SK-N-SH treated with all-trans-retinoic acid at 6 μM for 48 hours (cell line): ENCODE measurements at regions not wholly inside any gene's neighbourhood (a gene's known extent, or its start where the extent isn't known, plus 50 kb on each side); places are given as distances from the start of the nearest gene placed in this dataset.

Source experiments
- ATAC-seq: fragments of 200-7000 bp; cut with Tn5 transposase; 3 replicates; pipeline ENCODE4 v1.9.1; 2020; ENCODE audit warnings: mild to moderate bottlenecking, moderate library complexity
- ARNTL ChIP-seq: fragments of 450-650 bp; formaldehyde crosslinking; IDR thresholded peaks from 2 replicates; pipeline ENCODE4 v1.5.0; 2020; ENCODE audit warnings: low read depth, mild to moderate bottlenecking, moderate library complexity, borderline replicate concordance
- BACH2 ChIP-seq: fragments of 250-450 bp; sonication (Bioruptor Pico); IDR thresholded peaks from 2 replicates; pipeline ENCODE4 v1.9.0; 2021; ENCODE audit warnings: mild to moderate bottlenecking, borderline replicate concordance
- CREB5 ChIP-seq: fragments of 250-450 bp; sonication (Bioruptor Pico); IDR thresholded peaks from 2 replicates; pipeline ENCODE4 v1.5.1; 2020; ENCODE audit warnings: low read depth, mild to moderate bottlenecking, moderate library complexity
- CSDC2 ChIP-seq: fragments of 250-450 bp; sonication (Bioruptor Pico); IDR thresholded peaks from 2 replicates; pipeline ENCODE4 v1.5.0; 2020; ENCODE audit warnings: mild to moderate bottlenecking, moderate library complexity
- CSRNP3 ChIP-seq: fragments of 250-450 bp; sonication (Bioruptor Pico); IDR thresholded peaks from 2 replicates; pipeline ENCODE4 v1.5.1; 2021; ENCODE audit warnings: mild to moderate bottlenecking, moderate library complexity
- ESRRG ChIP-seq: fragments of 250-450 bp; sonication (Bioruptor Pico); IDR thresholded peaks from 2 replicates; pipeline ENCODE4 v1.6.1; 2021; ENCODE audit warnings: mild to moderate bottlenecking
- GLIS3 ChIP-seq: fragments of 250-450 bp; sonication (Bioruptor Pico); IDR thresholded peaks from 2 replicates; pipeline ENCODE4 v1.5.0; 2020; ENCODE audit warnings: mild to moderate bottlenecking, moderate library complexity
- ISL1 ChIP-seq: fragments of 250-450 bp; sonication (Bioruptor Pico); IDR thresholded peaks from 2 replicates; pipeline ENCODE4 v2.1.2; 2022; ENCODE audit warnings: mild to moderate bottlenecking, moderate library complexity
- OSR1 ChIP-seq: fragments of 250-450 bp; sonication (Bioruptor Pico); IDR thresholded peaks from 2 replicates; pipeline ENCODE4 v1.8.0; 2022; ENCODE audit warnings: moderate library complexity, mild to moderate bottlenecking, inconsistent platforms
- PATZ1 ChIP-seq: fragments of 250-450 bp; sonication (Bioruptor Pico); IDR thresholded peaks from 2 replicates; pipeline ENCODE4 v1.8.0; 2020; ENCODE audit warnings: mild to moderate bottlenecking, moderate library complexity, borderline replicate concordance
- POU6F1 ChIP-seq: fragments of 250-450 bp; sonication (Bioruptor Pico); IDR thresholded peaks from 2 replicates; pipeline ENCODE4 v1.8.0; 2021; ENCODE audit warnings: low read depth, mild to moderate bottlenecking, moderate library complexity, borderline replicate concordance
- PPARA ChIP-seq: fragments of 250-450 bp; sonication (Bioruptor Pico); IDR thresholded peaks from 2 replicates; pipeline ENCODE4 v1.5.0; 2020; ENCODE audit warnings: mild to moderate bottlenecking, borderline replicate concordance
- RARB ChIP-seq: fragments of 250-450 bp; sonication (Bioruptor Pico); IDR thresholded peaks from 2 replicates; pipeline ENCODE4 v1.8.0; 2021; ENCODE audit warnings: mild to moderate bottlenecking, moderate library complexity
- SNAI2 ChIP-seq: fragments of 250-450 bp; sonication (Bioruptor Pico); IDR thresholded peaks from 2 replicates; pipeline ENCODE4 v1.5.0; 2020; ENCODE audit warnings: mild to moderate bottlenecking, moderate library complexity
- TCF4 ChIP-seq: fragments of 250-450 bp; sonication (Bioruptor Pico); IDR thresholded peaks from 2 replicates; pipeline ENCODE4 v1.8.0; 2021; ENCODE audit warnings: mild to moderate bottlenecking, moderate library complexity, borderline replicate concordance
- TOX ChIP-seq: fragments of 250-450 bp; sonication (Bioruptor Pico); IDR thresholded peaks from 2 replicates; pipeline ENCODE4 v1.8.0; 2021; ENCODE audit warnings: mild to moderate bottlenecking, moderate library complexity, borderline replicate concordance
- TSHZ2 ChIP-seq: fragments of 250-450 bp; sonication (Bioruptor Pico); IDR thresholded peaks from 2 replicates; pipeline ENCODE4 v1.5.0; 2020; ENCODE audit warnings: mild to moderate bottlenecking, moderate library complexity
- ZC3H10 ChIP-seq: fragments of 250-450 bp; sonication (Bioruptor Pico); IDR thresholded peaks from 2 replicates; pipeline ENCODE4 v1.5.1; 2021; ENCODE audit warnings: mild to moderate bottlenecking, moderate library complexity
- ZFP3 ChIP-seq: fragments of 250-450 bp; sonication (Bioruptor Pico); IDR thresholded peaks from 2 replicates; pipeline ENCODE4 v1.5.0; 2020; ENCODE audit warnings: mild to moderate bottlenecking, moderate library complexity
- ZFP30 ChIP-seq: fragments of 450-650 bp; formaldehyde crosslinking; IDR thresholded peaks from 2 replicates; pipeline ENCODE4 v1.5.0; 2022; ENCODE audit warnings: mild to moderate bottlenecking, moderate library complexity
- ZNF565 ChIP-seq: fragments of 450-650 bp; formaldehyde crosslinking; conservative IDR thresholded peaks from 2 replicates; pipeline ENCODE4 v1.5.0; 2020; ENCODE audit warnings: low read depth, mild to moderate bottlenecking, moderate library complexity
- ZNF70 ChIP-seq: fragments of 450-650 bp; formaldehyde crosslinking; IDR thresholded peaks from 2 replicates; pipeline ENCODE4 v1.5.0; 2020; ENCODE audit warnings: mild to moderate bottlenecking, moderate library complexity
- ZNF8 ChIP-seq: fragments of 450-650 bp; formaldehyde crosslinking; IDR thresholded peaks from 2 replicates; pipeline ENCODE4 v1.5.0; 2020; ENCODE audit warnings: mild to moderate bottlenecking, moderate library complexity

- TF ChIP-seq CREB5 (CRISPR knock-in tag): no peak
- no peak for TF ChIP-seq GLIS3
- TF ChIP-seq ESRRG (CRISPR knock-in tag): no peak
- no peak for TF ChIP-seq OSR1 (CRISPR knock-in tag)
- TF ChIP-seq ARNTL (CRISPR knock-in tag): no peak
- TF ChIP-seq ZFP30: no peak
- no peak for TF ChIP-seq RARB (CRISPR knock-in tag)
- TF ChIP-seq BACH2 (CRISPR knock-in tag): no peak
- TF ChIP-seq ZNF565 (CRISPR knock-in tag): no peak
- no peak for TF ChIP-seq POU6F1 (CRISPR knock-in tag)
- TF ChIP-seq TCF4 (CRISPR knock-in tag): no peak
- no peak for TF ChIP-seq CSDC2 (CRISPR knock-in tag)
- TF ChIP-seq ISL1 (CRISPR knock-in tag): no peak
- no peak for TF ChIP-seq ZNF70 (CRISPR knock-in tag)
- TF ChIP-seq TSHZ2 (CRISPR knock-in tag): no peak
- TF ChIP-seq ZNF8 (CRISPR knock-in tag): no peak
- TF ChIP-seq TOX: no peak
- ATAC-seq: no peak
These were observed 56.5 kb upstream of the HTR2A start for GRCh38 chr13:46953331-46953730.

GRCh38 chr13:46951516-46951915 lies 54.7 kb upstream of the HTR2A start:
- no peak for ATAC-seq
- TF ChIP-seq ZC3H10 (CRISPR knock-in tag): no peak
- no peak for TF ChIP-seq CREB5 (CRISPR knock-in tag)
- TF ChIP-seq ESRRG (CRISPR knock-in tag): no peak
- no peak for TF ChIP-seq TOX
- TF ChIP-seq CSDC2 (CRISPR knock-in tag): no peak
- no peak for TF ChIP-seq ZNF565 (CRISPR knock-in tag)
- TF ChIP-seq POU6F1 (CRISPR knock-in tag): no peak
- TF ChIP-seq PPARA (CRISPR knock-in tag): no peak
- no peak for TF ChIP-seq ARNTL (CRISPR knock-in tag)
- no peak for TF ChIP-seq PATZ1
- TF ChIP-seq GLIS3: no peak
- no peak for TF ChIP-seq TCF4 (CRISPR knock-in tag)
- TF ChIP-seq OSR1 (CRISPR knock-in tag): no peak
- TF ChIP-seq ISL1 (CRISPR knock-in tag): no peak
- no peak for TF ChIP-seq CSRNP3 (CRISPR knock-in tag)
- no peak for TF ChIP-seq ZFP3 (CRISPR knock-in tag)
- no peak for TF ChIP-seq SNAI2 (CRISPR knock-in tag)
- TF ChIP-seq ZNF70 (CRISPR knock-in tag): no peak
- no peak for TF ChIP-seq RARB (CRISPR knock-in tag)
- no peak for TF ChIP-seq ZFP30
- TF ChIP-seq, all 23 proteins: peak for 0
